Hypothalamus (tissue), 51 donors: ENCODE measurements at regions not wholly inside any gene's neighbourhood (a gene's known extent, or its start where the extent isn't known, plus 50 kb on each side); places are given as distances from the start of the nearest gene placed in this dataset.

Experiments
- DNase-seq, 51 donors: peaks; one replicate each; lab custom pipeline; 2025; lab: John Stamatoyannopoulos, UW

GRCh38 chr2:208545403-208546042 lies 138.9 kb downstream of the PTH2R start:
- DNase-seq: no peak

GRCh38 chr2:208546107-208546506 lies 139.5 kb downstream of the PTH2R start:
- no peak for DNase-seq

GRCh38 chr2:208546860-208547650 lies 140.5 kb downstream of the PTH2R start:
- no peak for DNase-seq

- DNase-seq: no peak
Observed at GRCh38 chr2:208548700-208549099, 142.1 kb downstream of the PTH2R start.

DNA sequence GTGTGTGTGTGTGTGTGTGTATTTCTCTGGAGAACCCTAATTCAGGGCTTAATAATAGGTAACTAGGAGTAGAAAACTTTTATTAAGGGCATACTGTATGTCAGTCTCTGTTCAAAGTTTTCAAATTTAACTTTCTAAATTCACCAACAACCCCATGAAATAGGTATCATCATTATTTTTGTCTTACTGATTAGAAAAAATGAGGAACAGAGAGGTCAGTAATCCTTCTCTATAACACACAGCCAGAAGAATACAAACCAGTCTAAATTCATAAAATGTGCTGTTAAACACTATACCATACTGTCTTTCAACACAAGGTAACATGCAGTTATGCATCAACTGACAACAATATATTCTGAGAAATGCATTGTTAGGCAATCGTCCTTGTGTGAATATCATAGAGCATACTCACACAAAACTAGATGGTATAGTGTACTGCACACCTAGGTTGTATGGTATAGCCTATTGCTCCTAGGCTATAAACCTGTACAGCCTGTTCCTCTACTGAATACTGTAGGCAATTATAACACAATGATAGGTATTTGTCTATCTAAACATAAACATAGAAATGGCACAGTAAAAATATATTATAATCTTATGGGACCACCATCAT lies 143.1 kb downstream of the PTH2R start:
- DNase-seq: no peak

GRCh38 chr2:208552943-208553342 lies 146.4 kb downstream of the PTH2R start:
- DNase-seq: no peak

DNA sequence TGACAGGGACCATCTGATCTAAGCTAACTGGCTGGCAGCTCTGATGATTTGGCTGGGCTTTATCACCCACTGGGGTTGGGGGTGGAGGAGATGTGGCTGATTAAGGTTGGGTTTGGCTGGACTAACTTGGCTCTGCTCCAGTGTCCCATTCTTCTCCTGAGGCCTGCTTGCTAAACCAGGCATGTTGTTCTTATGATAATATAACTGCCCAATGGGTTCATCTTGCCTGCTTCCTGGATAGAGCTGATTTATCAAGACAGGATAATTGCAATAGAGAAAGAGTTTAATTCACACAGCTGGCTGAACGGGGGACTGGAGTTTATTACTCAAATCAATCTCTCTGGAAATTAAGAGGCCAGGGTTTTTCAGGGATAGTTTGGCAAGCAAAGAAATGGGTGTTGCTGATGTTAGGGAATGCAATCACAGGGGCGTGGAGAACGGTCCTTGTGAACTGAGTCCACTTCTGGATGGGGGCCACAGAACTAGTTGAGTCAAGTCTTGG lies 150.4 kb downstream of the PTH2R start:
- DNase-seq: no peak

GRCh38 chr2:208565690-208566416 lies 159.3 kb downstream of the PTH2R start:
- DNase-seq: no peak

- DNase-seq: no peak
Observed at GRCh38 chr2:208568203-208568602, 161.6 kb downstream of the PTH2R start.

GRCh38 chr2:208570066-208570465 lies 163.5 kb downstream of the PTH2R start:
- DNase-seq: no peak

GRCh38 chr2:208570851-208571763 lies 164.5 kb downstream of the PTH2R start:
- DNase-seq: no peak

DNA sequence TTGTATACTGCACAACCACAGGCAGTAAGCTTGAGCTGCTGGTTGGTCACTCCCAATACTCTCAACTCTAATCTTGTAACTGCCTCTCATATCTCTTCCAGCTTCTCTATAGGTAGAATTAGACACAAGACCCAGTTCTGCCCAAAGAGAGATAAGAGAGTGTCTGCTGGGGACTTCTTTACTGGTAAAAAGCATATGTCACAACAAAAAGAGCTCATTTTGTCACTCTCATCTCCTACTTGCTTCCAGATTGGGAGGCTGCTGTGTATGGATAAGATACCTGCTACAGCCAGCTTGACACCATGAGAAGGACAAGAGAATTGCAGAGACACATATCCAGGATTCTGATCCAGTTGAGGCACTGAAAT lies 165.2 kb downstream of the PTH2R start:
- no peak for DNase-seq

DNA sequence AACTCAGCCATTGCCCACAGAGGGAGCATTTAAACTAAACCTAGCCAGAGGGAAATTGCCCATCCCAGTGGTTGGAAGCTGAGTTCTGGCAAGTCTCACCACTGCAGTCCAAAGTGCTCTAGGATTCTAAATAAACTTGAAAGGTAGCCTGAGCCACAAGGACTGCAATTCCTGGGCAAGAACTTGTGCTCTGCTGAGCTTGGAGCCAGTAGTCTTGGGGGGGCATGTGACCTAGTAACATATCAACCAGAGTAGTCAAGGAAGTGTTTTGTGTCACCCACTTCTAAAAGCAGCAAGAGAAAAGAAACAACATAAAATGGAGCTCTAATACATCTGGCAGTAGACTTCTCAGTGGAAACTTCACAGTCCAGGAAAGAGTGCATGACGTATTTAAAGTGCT lies 167.0 kb downstream of the PTH2R start:
- DNase-seq: no peak

DNA sequence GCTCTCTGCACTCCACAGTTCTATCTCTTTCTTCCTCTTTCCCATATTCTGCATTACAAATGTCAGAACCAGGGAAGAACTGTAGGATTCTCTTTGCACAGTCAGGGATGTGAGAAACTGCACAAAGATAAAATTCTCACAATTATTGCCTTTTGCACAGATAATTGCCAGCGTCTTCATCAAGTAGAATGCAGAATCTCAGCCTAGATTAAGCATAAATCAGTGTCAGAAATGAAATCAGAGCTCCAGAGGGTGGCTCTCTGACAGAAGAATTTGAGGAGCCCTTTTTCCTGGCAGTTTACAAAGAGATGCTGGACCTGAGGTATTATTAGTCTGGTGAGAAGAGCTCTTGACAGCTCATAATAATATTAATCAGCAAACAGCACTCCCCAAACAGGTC lies 173.1 kb downstream of the PTH2R start:
- no peak for DNase-seq

GRCh38 chr2:208584378-208584985 lies 177.9 kb downstream of the PTH2R start:
- no peak for DNase-seq

- no peak for DNase-seq
Observed at GRCh38 chr2:208586516-208586915, 179.9 kb downstream of the PTH2R start.

DNA sequence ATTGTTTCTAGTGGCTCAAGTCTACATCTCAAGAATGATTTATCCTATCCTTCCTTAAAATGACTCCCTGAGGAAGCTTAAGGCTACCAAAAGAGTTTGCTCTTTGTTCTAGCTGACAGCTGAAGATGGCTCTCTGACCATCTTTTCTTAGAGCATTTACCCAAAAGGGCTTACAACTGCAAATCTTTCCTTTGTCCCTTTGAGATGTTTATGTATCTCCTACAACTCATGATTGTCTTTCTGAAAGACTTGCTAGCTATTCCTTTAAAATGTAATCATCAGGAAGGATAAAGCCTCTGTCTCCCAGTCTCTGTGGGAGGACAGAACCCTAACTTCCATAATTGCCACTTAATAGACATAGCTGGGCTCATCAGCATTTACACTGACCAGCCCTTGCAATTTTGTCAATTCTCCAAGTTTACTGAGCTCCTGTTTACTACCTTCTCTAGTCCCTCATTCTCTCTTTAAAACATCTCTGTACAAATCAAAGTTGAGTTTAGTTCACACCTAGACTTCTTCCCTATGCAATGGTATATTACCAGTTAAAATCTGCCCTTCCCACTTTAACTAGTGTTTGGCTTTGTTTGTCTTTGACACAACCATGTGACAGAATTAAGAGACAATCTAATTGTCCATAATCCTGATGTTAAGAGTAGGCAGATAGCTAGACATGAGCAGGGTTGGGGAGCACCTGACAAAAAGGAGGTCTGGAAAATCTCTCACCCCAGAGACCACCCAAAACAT lies 188.2 kb downstream of the PTH2R start:
- DNase-seq: no peak

DNA sequence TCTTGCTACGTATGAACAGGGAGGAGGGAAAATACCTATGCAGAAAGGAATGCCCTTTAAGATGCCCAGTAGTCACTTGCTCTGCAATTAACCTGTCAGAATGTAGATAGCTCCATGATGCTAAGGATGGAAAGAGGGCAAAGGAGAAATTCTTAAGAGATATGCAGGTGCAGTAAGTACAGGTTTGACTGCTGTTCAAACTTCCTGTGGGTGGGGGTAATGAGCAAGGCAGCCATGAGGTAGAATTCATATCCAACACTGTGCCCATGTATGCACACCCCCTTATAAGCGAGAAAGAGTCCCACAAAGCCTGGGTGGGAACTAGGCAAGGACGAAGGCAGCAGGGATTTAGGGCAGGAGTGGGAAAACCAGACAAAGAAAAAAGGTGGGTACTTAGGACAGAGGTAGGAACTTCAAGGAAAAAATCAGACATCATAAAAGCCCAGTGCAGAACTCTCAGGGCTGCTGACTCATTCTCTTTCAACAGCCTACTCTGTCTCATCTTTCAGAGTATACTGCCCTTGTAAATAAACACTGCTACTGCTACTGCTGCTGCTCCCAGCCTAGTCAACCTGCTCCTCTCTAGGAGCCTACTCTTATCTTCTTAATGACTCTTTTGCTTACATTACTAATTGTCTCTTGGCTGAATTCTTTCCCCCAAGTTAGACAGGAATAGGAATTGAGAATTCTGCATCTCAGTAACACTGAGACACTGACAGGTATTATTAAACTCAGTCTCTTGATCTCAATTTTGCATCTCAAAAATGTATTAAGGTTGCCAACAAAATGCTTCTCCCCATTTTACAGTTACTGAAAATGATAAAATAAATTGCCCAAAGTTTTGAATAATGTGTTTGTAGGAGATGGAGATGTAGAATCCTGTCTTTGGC lies 189.0 kb downstream of the PTH2R start:
- DNase-seq: no peak
